ENCODE measurements at regions not wholly inside any gene's neighbourhood (a gene's known extent, or its start where the extent isn't known, plus 50 kb on each side); places are given as distances from the start of the nearest gene placed in this dataset.

- no peaks in the 10 kb centered on the region for H3K36me3 ChIP-seq (ENCODE audit: control insufficient read depth in 2 of 3, insufficient read depth in 3 of 3, low read length in 3 of 3)
- H3K9me3 ChIP-seq (ENCODE audit: control insufficient read depth in 2 of 3, insufficient read depth in 1 of 3, low read length in 3 of 3): no peaks in the 10 kb centered on the region
- H3K27ac ChIP-seq (ENCODE audit: low read depth in 2 of 2, low read length in 2 of 2): no peak overlapping the region
- H3K9ac ChIP-seq (ENCODE audit: low read length in 3 of 3): no peak overlapping the region
- TF ChIP-seq, protein P1, sequence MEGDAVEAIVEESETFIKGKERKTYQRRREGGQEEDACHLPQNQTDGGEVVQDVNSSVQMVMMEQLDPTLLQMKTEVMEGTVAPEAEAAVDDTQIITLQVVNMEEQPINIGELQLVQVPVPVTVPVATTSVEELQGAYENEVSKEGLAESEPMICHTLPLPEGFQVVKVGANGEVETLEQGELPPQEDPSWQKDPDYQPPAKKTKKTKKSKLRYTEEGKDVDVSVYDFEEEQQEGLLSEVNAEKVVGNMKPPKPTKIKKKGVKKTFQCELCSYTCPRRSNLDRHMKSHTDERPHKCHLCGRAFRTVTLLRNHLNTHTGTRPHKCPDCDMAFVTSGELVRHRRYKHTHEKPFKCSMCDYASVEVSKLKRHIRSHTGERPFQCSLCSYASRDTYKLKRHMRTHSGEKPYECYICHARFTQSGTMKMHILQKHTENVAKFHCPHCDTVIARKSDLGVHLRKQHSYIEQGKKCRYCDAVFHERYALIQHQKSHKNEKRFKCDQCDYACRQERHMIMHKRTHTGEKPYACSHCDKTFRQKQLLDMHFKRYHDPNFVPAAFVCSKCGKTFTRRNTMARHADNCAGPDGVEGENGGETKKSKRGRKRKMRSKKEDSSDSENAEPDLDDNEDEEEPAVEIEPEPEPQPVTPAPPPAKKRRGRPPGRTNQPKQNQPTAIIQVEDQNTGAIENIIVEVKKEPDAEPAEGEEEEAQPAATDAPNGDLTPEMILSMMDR (IDR thresholded peaks at IDR 0.05; ENCODE audit: borderline replicate concordance, extremely low read depth, insufficient read depth): no peak
- intact Hi-C loops (cut with DNase I): no loop called here
- peak in 1 of 5 donors; percentile 10 for DNase-seq
- H3K4me1 ChIP-seq (ENCODE audit: control insufficient read depth in 2 of 3, insufficient read depth in 2 of 3, low read depth in 1 of 3, low read length in 3 of 3): peaks cover 0 to 6% (median 0%) of the 10 kb centered on the region in 3 donors
- H3K27me3 ChIP-seq (ENCODE audit: control insufficient read depth, insufficient read depth, low read length): no peaks in the 10 kb centered on the region
- FAIRE-seq: no peak
- H3K4me3 ChIP-seq (ENCODE audit: low read length in 3 of 3): no peak overlapping the region
Measured at GRCh38 chr9:13979941-13980318, 334.0 kb downstream of the NFIB start.

DNA sequence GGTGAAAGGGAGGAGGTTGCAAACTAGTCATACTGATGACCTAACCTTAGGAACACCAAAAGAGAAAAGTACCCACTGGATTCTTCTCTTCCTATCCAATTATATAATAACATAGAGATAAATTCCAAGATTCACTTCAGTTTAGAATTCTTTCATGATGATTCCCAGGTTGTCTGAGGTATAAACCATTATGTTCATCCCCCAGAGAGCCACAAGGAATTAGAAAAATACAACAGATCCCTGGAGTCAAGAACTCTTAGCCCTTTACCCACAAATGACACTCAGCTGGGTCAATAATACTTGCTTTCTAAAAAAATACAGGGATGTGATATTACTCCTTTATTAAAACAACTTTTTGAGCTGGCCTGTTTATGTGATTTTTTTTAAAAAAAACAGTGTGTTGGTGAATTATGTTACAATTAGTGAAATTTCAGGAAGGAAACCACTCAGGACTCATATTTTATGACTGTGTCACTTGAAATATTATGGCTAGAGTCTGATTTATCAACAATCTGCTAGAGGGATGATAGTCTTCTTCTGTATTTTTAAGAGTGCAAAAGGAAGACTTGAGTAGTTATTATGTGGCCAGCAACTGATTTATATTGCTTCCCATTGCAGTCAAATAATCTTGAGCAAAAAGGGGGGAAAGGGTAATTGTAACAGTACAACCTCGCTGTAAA is 338.2 kb downstream of the NFIB start:
- Histone ChIP-seq H3K27me3 (ENCODE audit: control insufficient read depth, insufficient read depth, low read length) (no peaks in the 10 kb centered on the region), H3K4me1 (ENCODE audit: control insufficient read depth in 2 of 3, insufficient read depth in 2 of 3, low read depth in 1 of 3, low read length in 3 of 3) (peaks cover 0 to 17% (median 2%) of the 10 kb centered on the region in 3 donors), H3K9ac (ENCODE audit: low read length in 3 of 3) (no peak overlapping the region), H3K4me3 (ENCODE audit: low read length in 3 of 3) (no peak overlapping the region), H3K27ac (ENCODE audit: low read depth in 2 of 2, low read length in 2 of 2) (no peak overlapping the region), H3K9me3 (ENCODE audit: control insufficient read depth in 2 of 3, insufficient read depth in 1 of 3, low read length in 3 of 3) (no peaks in the 10 kb centered on the region), H3K36me3 (ENCODE audit: control insufficient read depth in 2 of 3, insufficient read depth in 3 of 3, low read length in 3 of 3) (no peaks in the 10 kb centered on the region)
- FAIRE-seq (no peak), DNase-seq (peak in 2 of 5 donors; percentile 38 to 77)
- intact Hi-C loops (cut with DNase I): no loop called here
- TF ChIP-seq, protein P1 (IDR thresholded peaks at IDR 0.05; ENCODE audit: borderline replicate concordance, extremely low read depth, insufficient read depth): no peak

DNA sequence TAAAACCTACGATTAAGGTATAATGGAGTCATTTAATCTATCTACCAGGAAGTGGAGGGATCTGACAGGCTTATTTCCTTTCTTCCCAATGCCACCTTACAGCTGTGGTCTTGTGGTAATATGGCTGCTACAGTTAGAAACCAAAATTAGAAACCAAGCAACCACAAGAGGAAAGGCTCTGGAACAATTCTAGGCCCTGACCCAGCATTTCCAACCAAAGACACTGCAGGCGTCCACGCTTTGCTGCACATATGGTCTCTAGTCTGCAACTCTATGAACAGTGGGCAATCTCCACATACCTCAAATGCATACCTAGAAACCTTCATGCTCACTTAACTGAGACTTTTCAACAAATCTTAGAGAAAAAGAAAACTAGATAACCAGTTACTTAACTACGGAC is 339.1 kb downstream of the NFIB start:
- intact Hi-C loops (cut with DNase I): no loop called here
- no peak overlapping the region for H3K9ac ChIP-seq (ENCODE audit: low read length in 3 of 3)
- no peaks in the 10 kb centered on the region for H3K36me3 ChIP-seq (ENCODE audit: control insufficient read depth in 2 of 3, insufficient read depth in 3 of 3, low read length in 3 of 3)
- DNase-seq (no peak), FAIRE-seq (no peak)
- no peaks in the 10 kb centered on the region for H3K27me3 ChIP-seq (ENCODE audit: control insufficient read depth, insufficient read depth, low read length)
- no peak overlapping the region for H3K4me3 ChIP-seq (ENCODE audit: low read length in 3 of 3)
- H3K27ac ChIP-seq (ENCODE audit: low read depth in 2 of 2, low read length in 2 of 2): no peak overlapping the region
- no peaks in the 10 kb centered on the region for H3K9me3 ChIP-seq (ENCODE audit: control insufficient read depth in 2 of 3, insufficient read depth in 1 of 3, low read length in 3 of 3)
- TF ChIP-seq, protein P1 (IDR thresholded peaks at IDR 0.05; ENCODE audit: borderline replicate concordance, extremely low read depth, insufficient read depth): no peak
- H3K4me1 ChIP-seq (ENCODE audit: control insufficient read depth in 2 of 3, insufficient read depth in 2 of 3, low read depth in 1 of 3, low read length in 3 of 3): peaks cover 0 to 23% (median 2%) of the 10 kb centered on the region in 3 donors

All from kidney (tissue), 13 donors.